PFSK-1 (cell line): ENCODE measurements at regions not wholly inside any gene's neighbourhood (a gene's known extent, or its start where the extent isn't known, plus 50 kb on each side); places are given as distances from the start of the nearest gene placed in this dataset.

Experiments
- FOXP2 ChIP-seq: optimal IDR thresholded peaks from 2 replicates; pipeline ENCODE3; 2011; ENCODE audit warnings: borderline replicate concordance, control low read depth, inconsistent platforms; ENCODE audit not compliant: insufficient read depth; ENCODE audit errors: extremely low read length, extremely low read depth
- POLR2AphosphoS5 ChIP-seq: IDR thresholded peaks from 2 replicates; pipeline ENCODE4 v1.6.1; 2012; ENCODE audit warnings: low read depth, mild to moderate bottlenecking, control low read depth, low read length, moderate library complexity
- SIN3A ChIP-seq: IDR thresholded peaks from 2 replicates; pipeline ENCODE4 v1.6.1; 2012; ENCODE audit warnings: mild to moderate bottlenecking, low read length, moderate library complexity, borderline replicate concordance; ENCODE audit not compliant: insufficient read depth
- TAF1 ChIP-seq: IDR thresholded peaks from 2 replicates; pipeline ENCODE4 v1.6.1; 2012; ENCODE audit warnings: low read length, control low read depth, borderline replicate concordance; ENCODE audit not compliant: insufficient read depth
- TF ChIP-seq, protein P1 (sequence below), 2 experiments: IDR thresholded peaks; 2 replicates each; pipeline versions ENCODE4 v1.6.1 to v1.8.0; 2011 to 2012; ENCODE audit warnings: low read depth in 2 of 2, low read length in 2 of 2, control low read depth in 1 of 2, inconsistent platforms in 1 of 2, mild to moderate bottlenecking in 1 of 2, moderate library complexity in 1 of 2; ENCODE audit not compliant: insufficient read depth in 1 of 2

DNA sequence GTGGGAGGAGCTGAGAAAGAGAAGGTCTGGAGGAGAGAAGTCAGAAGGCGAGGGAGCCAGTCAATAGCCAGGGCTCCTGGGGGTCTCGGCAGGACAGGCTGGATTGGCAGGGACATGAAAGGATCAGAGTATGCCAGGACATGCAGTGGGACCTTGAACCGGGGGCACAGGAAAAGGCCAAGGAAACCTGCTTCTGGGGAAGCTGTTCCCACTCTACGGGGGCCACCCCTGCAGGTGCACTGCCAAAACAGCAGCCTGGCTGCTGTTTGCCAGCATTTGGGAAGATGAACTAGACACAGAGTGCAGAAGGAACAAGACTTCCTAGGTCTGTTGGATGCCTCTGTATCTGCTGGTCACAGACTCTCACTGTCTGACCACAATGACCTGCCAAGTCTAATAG is 194.9 kb upstream of the PRSS58 start:
- TF ChIP-seq, protein P1, sequence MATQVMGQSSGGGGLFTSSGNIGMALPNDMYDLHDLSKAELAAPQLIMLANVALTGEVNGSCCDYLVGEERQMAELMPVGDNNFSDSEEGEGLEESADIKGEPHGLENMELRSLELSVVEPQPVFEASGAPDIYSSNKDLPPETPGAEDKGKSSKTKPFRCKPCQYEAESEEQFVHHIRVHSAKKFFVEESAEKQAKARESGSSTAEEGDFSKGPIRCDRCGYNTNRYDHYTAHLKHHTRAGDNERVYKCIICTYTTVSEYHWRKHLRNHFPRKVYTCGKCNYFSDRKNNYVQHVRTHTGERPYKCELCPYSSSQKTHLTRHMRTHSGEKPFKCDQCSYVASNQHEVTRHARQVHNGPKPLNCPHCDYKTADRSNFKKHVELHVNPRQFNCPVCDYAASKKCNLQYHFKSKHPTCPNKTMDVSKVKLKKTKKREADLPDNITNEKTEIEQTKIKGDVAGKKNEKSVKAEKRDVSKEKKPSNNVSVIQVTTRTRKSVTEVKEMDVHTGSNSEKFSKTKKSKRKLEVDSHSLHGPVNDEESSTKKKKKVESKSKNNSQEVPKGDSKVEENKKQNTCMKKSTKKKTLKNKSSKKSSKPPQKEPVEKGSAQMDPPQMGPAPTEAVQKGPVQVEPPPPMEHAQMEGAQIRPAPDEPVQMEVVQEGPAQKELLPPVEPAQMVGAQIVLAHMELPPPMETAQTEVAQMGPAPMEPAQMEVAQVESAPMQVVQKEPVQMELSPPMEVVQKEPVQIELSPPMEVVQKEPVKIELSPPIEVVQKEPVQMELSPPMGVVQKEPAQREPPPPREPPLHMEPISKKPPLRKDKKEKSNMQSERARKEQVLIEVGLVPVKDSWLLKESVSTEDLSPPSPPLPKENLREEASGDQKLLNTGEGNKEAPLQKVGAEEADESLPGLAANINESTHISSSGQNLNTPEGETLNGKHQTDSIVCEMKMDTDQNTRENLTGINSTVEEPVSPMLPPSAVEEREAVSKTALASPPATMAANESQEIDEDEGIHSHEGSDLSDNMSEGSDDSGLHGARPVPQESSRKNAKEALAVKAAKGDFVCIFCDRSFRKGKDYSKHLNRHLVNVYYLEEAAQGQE (IDR thresholded peaks at IDR 0.05; ENCODE audit: insufficient read depth in 1 of 2, low read depth in 2 of 2, low read length in 2 of 2): no peak
- no peak for TF ChIP-seq TAF1
- TF ChIP-seq POLR2AphosphoS5: no peak
- no peak for TF ChIP-seq SIN3A
- no peak for TF ChIP-seq FOXP2
